Esophagus muscularis mucosa (tissue), 3 donors: ENCODE measurements at regions not wholly inside any gene's neighbourhood (a gene's known extent, or its start where the extent isn't known, plus 50 kb on each side); places are given as distances from the start of the nearest gene placed in this dataset.

Experiments used
- POLR2A ChIP-seq: fragments of 450-650 bp; IDR thresholded peaks from one replicate; pipeline ENCODE4 v1.6.1; 2017; ENCODE audit warnings: antibody characterized with exemption, moderate library complexity, mild to moderate bottlenecking, low read depth
- POLR2AphosphoS5 ChIP-seq, 2 donors: sonication (generic); formaldehyde crosslinking; IDR thresholded peaks; one replicate each; pipeline ENCODE4 v1.6.1; 2017; ENCODE audit warnings: antibody characterized with exemption in 2 of 2
- TF ChIP-seq, protein P1 (sequence below), 3 experiments: fragments of 200-600 bp in 2 of 3; fragments of 450-650 bp in 1 of 3; sonication (generic) in 2 of 3; IDR thresholded peaks; one replicate each; pipeline ENCODE4 v1.5.1; 2017 to 2019; ENCODE audit warnings: antibody characterized with exemption in 3 of 3, mild to moderate bottlenecking in 2 of 3, moderate library complexity in 1 of 3

DNA sequence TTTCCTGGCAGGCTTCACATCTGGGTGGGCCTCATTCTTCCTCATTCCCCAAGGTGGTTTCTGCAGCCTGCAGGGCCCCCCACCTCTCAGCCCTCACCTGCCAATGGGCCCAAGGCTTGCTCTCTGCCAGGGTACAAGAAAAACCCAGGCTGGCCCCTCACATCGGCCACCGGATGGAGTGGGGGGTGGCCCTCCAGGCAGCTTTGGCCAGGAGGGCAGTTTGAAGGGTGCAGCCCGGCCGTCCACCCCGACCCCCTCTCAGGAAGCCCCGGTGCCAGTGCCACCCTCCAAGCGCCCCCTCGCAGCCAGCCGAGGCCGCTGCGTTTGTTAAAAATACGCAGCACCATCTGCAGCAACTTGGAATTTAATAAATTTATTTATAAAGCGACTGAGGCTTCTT lies 196.7 kb downstream of the CTTN start:
- TF ChIP-seq, protein P1, sequence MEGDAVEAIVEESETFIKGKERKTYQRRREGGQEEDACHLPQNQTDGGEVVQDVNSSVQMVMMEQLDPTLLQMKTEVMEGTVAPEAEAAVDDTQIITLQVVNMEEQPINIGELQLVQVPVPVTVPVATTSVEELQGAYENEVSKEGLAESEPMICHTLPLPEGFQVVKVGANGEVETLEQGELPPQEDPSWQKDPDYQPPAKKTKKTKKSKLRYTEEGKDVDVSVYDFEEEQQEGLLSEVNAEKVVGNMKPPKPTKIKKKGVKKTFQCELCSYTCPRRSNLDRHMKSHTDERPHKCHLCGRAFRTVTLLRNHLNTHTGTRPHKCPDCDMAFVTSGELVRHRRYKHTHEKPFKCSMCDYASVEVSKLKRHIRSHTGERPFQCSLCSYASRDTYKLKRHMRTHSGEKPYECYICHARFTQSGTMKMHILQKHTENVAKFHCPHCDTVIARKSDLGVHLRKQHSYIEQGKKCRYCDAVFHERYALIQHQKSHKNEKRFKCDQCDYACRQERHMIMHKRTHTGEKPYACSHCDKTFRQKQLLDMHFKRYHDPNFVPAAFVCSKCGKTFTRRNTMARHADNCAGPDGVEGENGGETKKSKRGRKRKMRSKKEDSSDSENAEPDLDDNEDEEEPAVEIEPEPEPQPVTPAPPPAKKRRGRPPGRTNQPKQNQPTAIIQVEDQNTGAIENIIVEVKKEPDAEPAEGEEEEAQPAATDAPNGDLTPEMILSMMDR (IDR thresholded peaks at IDR 0.05), result no peak
- TF ChIP-seq POLR2A (no peak), POLR2AphosphoS5 (IDR thresholded peaks at IDR 0.05) (no peak)
